SK-N-SH (cell line): ENCODE measurements at regions not wholly inside any gene's neighbourhood (a gene's known extent, or its start where the extent isn't known, plus 50 kb on each side); places are given as distances from the start of the nearest gene placed in this dataset.

ENCODE experiments used
- CTCF ChIA-PET: fragments of 300-600, 350-600 bp; formaldehyde crosslinking; extraction: SDS; loops from one replicate; lab custom pipeline; 2021; lab: Yijun Ruan, JAX
- POLR2A ChIA-PET: fragments of 350-600 bp; sonication (Branson Sonifier 250); formaldehyde crosslinking; extraction: SDS; loops from one replicate; lab custom pipeline; 2020; ENCODE audit warnings: antibody characterized with exemption, inconsistent platforms; lab: Yijun Ruan, JAX
- DNase-seq: peaks from one replicate; pipeline ENCODE4 v3.0.0; 2012
- H2AFZ ChIP-seq: fragments of 200-600 bp; sonication (generic); 2 replicates; pipeline ENCODE4 v1.8.1; 2016; ENCODE audit warnings: antibody characterized with exemption, mild to moderate bottlenecking, low read depth
- H3F3A ChIP-seq: fragments of 200-600 bp; sonication (generic); replicated peaks from 2 replicates; pipeline ENCODE3; 2016; ENCODE audit warnings: antibody characterized with exemption, mild to moderate bottlenecking; ENCODE audit not compliant: insufficient read depth
- H3K27ac ChIP-seq, 2 experiments: fragments of 200-500 bp in 1 of 2; fragments of 200-600 bp in 1 of 2; sonication (Bioruptor generic) in 1 of 2; sonication (generic), shearing (Covaris generic) in 1 of 2; 2 replicates each; pipeline versions ENCODE4 v1.5.1 to v1.6.1; 2014 to 2016; ENCODE audit warnings: low read depth in 2 of 2, inconsistent platforms in 1 of 2, low read length in 1 of 2, mild to moderate bottlenecking in 1 of 2, mixed read lengths in 1 of 2
- H3K27me3 ChIP-seq: fragments of 200-600 bp; sonication (generic), shearing (Covaris generic); 2 replicates; pipeline ENCODE4 v1.6.1; 2016; ENCODE audit warnings: mixed run types; ENCODE audit not compliant: insufficient read depth
- H3K36me3 ChIP-seq, 2 experiments: fragments of 200-500 bp in 1 of 2; fragments of 200-600 bp in 1 of 2; sonication (Bioruptor generic) in 1 of 2; sonication (generic) in 1 of 2; replicated peaks in 1 of 2; 2 replicates each; pipeline versions ENCODE3 to v1.5.1; 2014 to 2016; ENCODE audit warnings: low read length in 1 of 2, mild to moderate bottlenecking in 1 of 2; ENCODE audit not compliant: insufficient read depth in 2 of 2, control insufficient read depth in 1 of 2
- H3K4me1 ChIP-seq, 2 experiments: fragments of 200-500 bp in 1 of 2; fragments of 200-600 bp in 1 of 2; sonication (Bioruptor generic) in 1 of 2; sonication (generic), shearing (Covaris generic) in 1 of 2; 2 replicates each; pipeline versions ENCODE4 v1.5.1 to v1.6.1; 2014 to 2016; ENCODE audit warnings: low read depth in 1 of 2, low read length in 1 of 2, mixed run types in 1 of 2; ENCODE audit not compliant: insufficient read depth in 2 of 2, control insufficient read depth in 1 of 2
- H3K4me2 ChIP-seq: fragments of 200-600 bp; sonication (generic), shearing (Covaris generic); 2 replicates; pipeline ENCODE4 v1.6.1; 2017; ENCODE audit warnings: mixed run types
- H3K4me3 ChIP-seq, 2 experiments: fragments of 200-500 bp in 1 of 2; fragments of 200-600 bp in 1 of 2; sonication (Bioruptor generic) in 1 of 2; sonication (generic), shearing (Covaris generic) in 1 of 2; 2 replicates each; pipeline versions ENCODE4 v1.5.1 to v1.8.1; 2014 to 2016; ENCODE audit warnings: low read depth in 2 of 2, inconsistent platforms in 1 of 2, low read length in 1 of 2, mild to moderate bottlenecking in 1 of 2, mixed read lengths in 1 of 2, moderate library complexity in 1 of 2
- H3K79me2 ChIP-seq: fragments of 200-600 bp; sonication (generic); 2 replicates; pipeline ENCODE4 v1.8.1; 2017; ENCODE audit warnings: mild to moderate bottlenecking; ENCODE audit not compliant: insufficient read depth
- H3K9ac ChIP-seq: fragments of 200-600 bp; sonication (generic); 2 replicates; pipeline ENCODE4 v1.6.1; 2017; ENCODE audit warnings: mixed run types
- H3K9me2 ChIP-seq: fragments of 200-600 bp; sonication (generic); 2 replicates; pipeline ENCODE4 v1.6.1; 2017; ENCODE audit warnings: mixed run types
- H3K9me3 ChIP-seq: fragments of 200-600 bp; sonication (generic); 2 replicates; pipeline ENCODE4 v1.6.1; 2017; ENCODE audit warnings: mixed run types, mild to moderate bottlenecking, moderate library complexity
- H4K20me1 ChIP-seq: fragments of 200-600 bp; sonication (generic); 2 replicates; pipeline ENCODE4 v1.6.1; 2017; ENCODE audit warnings: mild to moderate bottlenecking, mixed run types; ENCODE audit not compliant: insufficient read depth
- CHD2 ChIP-seq: fragments of 150-350 bp; IDR thresholded peaks from 2 replicates; pipeline ENCODE4 v1.6.1; 2018; ENCODE audit warnings: low read length; ENCODE audit not compliant: partially characterized antibody
- EP300 ChIP-seq, 2 experiments: IDR thresholded peaks; 2 replicates each; pipeline versions ENCODE4 v1.4.0 to v1.6.1; 2012; ENCODE audit warnings: borderline replicate concordance in 1 of 2, low read depth in 1 of 2, low read length in 1 of 2
- FOXJ3 ChIP-seq: sonication (generic); formaldehyde crosslinking; IDR thresholded peaks from 2 replicates; pipeline ENCODE4 v1.5.1; 2020; ENCODE audit warnings: mild to moderate bottlenecking, missing genetic modification reagents
- IRF3 ChIP-seq: fragments of 150-350 bp; IDR thresholded peaks from 2 replicates; pipeline ENCODE4 v1.6.1; 2016; ENCODE audit warnings: mild to moderate bottlenecking, low read depth, low read length
- MXI1 ChIP-seq: IDR thresholded peaks from 2 replicates; pipeline ENCODE4 v1.6.1; 2012; ENCODE audit warnings: mild to moderate bottlenecking, low read depth, low read length, improper control_type of control experiment
- NRF1 ChIP-seq: IDR thresholded peaks from 2 replicates; pipeline ENCODE4 v1.6.1; 2012; ENCODE audit warnings: low read depth, mild to moderate bottlenecking, low read length
- POLR2AphosphoS5 ChIP-seq: IDR thresholded peaks from 2 replicates; pipeline ENCODE4 v1.6.1; 2012; ENCODE audit warnings: low read depth, low read length
- RXRA ChIP-seq: IDR thresholded peaks from 2 replicates; pipeline ENCODE4 v1.4.0; 2012; ENCODE audit warnings: low read depth, mild to moderate bottlenecking, borderline replicate concordance
- SIN3A ChIP-seq: IDR thresholded peaks from 2 replicates; pipeline ENCODE4 v1.6.1; 2012; ENCODE audit warnings: low read depth, mild to moderate bottlenecking, low read length, moderate library complexity, borderline replicate concordance
- TAF1 ChIP-seq: IDR thresholded peaks from 2 replicates; pipeline ENCODE4 v1.6.1; 2012; ENCODE audit warnings: low read depth, mild to moderate bottlenecking, low read length, moderate library complexity, borderline replicate concordance
- TCF12 ChIP-seq: IDR thresholded peaks from 2 replicates; pipeline ENCODE4 v1.4.0; 2012
- USF1 ChIP-seq: IDR thresholded peaks from 2 replicates; pipeline ENCODE4 v1.4.0; 2012; ENCODE audit warnings: low read depth, borderline replicate concordance
- USF2 ChIP-seq: fragments of 150-350 bp; IDR thresholded peaks from 2 replicates; pipeline ENCODE4 v1.6.1; 2017; ENCODE audit warnings: antibody characterized with exemption, low read length, low read depth, borderline replicate concordance
- WGBS: methylation state at CpG from one replicate; pipeline ENCODE4 v1.1.6; 2017; ENCODE audit warnings: low lambda C conversion rate; 5-methylcytosine and 5-hydroxymethylcytosine counted together
- TF ChIP-seq, protein P1 (sequence below): IDR thresholded peaks from 2 replicates; pipeline ENCODE4 v1.6.1; 2012; ENCODE audit warnings: mild to moderate bottlenecking, low read depth, low read length, moderate library complexity
- TF ChIP-seq, protein P2 (sequence below): IDR thresholded peaks from 2 replicates; pipeline ENCODE4; 2012

DNA sequence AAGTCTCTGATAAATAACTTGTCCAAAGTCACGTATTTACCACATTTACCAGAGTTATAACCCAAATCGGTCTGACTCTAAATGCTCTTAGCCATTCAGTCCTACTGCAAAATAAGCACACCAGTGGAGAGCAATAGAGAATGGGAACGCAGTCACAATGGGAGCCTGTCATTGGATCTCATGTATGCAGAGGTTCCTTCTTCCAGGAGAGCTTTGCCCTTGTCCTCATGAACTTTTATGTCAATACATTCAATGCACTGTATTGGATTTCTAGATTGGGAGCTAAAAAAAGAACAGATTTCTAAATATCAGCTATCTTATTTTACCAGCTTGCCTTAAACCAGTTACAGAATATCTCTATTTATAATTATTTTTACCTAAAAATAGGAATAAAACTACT, 149.1 kb upstream of the CXXC4 start:
- no peaks in the 10 kb centered on the region for H3K27me3 ChIP-seq
- H3K4me2 ChIP-seq, result no peak overlapping the region
- no peak overlapping the region for H3K27ac ChIP-seq
- H3F3A ChIP-seq, result no peaks in the 10 kb centered on the region
- H3K4me3 ChIP-seq, result no peak overlapping the region
- H3K9me2 ChIP-seq, result 0 out of 2 replicates have a peak, but pooled peaks cover 3% of the 10 kb centered on the region
- no peaks in the 10 kb centered on the region for H3K36me3 ChIP-seq
- no peaks in the 10 kb centered on the region for H3K79me2 ChIP-seq
- TF ChIP-seq TAF1 (no peak), POLR2AphosphoS5 (no peak), SIN3A (no peak), FOXJ3 (CRISPR knock-in tag) (no peak), USF2 (no peak), IRF3 (no peak), TCF12 (no peak), RXRA (no peak), MXI1 (no peak), CHD2 (no peak), NRF1 (no peak), USF1 (no peak), EP300 (IDR thresholded peaks at IDR 0.05; ENCODE audit: borderline replicate concordance in 1 of 2, low read depth in 1 of 2, low read length in 1 of 2) (no peak)
- TF ChIP-seq, protein P1, sequence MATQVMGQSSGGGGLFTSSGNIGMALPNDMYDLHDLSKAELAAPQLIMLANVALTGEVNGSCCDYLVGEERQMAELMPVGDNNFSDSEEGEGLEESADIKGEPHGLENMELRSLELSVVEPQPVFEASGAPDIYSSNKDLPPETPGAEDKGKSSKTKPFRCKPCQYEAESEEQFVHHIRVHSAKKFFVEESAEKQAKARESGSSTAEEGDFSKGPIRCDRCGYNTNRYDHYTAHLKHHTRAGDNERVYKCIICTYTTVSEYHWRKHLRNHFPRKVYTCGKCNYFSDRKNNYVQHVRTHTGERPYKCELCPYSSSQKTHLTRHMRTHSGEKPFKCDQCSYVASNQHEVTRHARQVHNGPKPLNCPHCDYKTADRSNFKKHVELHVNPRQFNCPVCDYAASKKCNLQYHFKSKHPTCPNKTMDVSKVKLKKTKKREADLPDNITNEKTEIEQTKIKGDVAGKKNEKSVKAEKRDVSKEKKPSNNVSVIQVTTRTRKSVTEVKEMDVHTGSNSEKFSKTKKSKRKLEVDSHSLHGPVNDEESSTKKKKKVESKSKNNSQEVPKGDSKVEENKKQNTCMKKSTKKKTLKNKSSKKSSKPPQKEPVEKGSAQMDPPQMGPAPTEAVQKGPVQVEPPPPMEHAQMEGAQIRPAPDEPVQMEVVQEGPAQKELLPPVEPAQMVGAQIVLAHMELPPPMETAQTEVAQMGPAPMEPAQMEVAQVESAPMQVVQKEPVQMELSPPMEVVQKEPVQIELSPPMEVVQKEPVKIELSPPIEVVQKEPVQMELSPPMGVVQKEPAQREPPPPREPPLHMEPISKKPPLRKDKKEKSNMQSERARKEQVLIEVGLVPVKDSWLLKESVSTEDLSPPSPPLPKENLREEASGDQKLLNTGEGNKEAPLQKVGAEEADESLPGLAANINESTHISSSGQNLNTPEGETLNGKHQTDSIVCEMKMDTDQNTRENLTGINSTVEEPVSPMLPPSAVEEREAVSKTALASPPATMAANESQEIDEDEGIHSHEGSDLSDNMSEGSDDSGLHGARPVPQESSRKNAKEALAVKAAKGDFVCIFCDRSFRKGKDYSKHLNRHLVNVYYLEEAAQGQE, result no peak
- TF ChIP-seq, protein P2, sequence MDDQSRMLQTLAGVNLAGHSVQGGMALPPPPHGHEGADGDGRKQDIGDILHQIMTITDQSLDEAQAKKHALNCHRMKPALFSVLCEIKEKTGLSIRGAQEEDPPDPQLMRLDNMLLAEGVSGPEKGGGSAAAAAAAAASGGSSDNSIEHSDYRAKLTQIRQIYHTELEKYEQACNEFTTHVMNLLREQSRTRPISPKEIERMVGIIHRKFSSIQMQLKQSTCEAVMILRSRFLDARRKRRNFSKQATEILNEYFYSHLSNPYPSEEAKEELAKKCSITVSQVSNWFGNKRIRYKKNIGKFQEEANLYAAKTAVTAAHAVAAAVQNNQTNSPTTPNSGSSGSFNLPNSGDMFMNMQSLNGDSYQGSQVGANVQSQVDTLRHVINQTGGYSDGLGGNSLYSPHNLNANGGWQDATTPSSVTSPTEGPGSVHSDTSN, result no peak
- no peaks in the 10 kb centered on the region for H3K9me3 ChIP-seq
- no peak for DNase-seq
- H4K20me1 ChIP-seq, result no peaks in the 10 kb centered on the region
- no peaks in the 10 kb centered on the region for H3K4me1 ChIP-seq
- POLR2A ChIA-PET, result no interaction called here
- CTCF ChIA-PET, result no interaction called here
- 10% methylated on average over 3 of the region's 3 CpGs for WGBS
- H3K9ac ChIP-seq, result no peak overlapping the region
- H2AFZ ChIP-seq, result no peak overlapping the region
